Smooth muscle cell (in vitro differentiated cells): ENCODE measurements at regions not wholly inside any gene's neighbourhood (a gene's known extent, or its start where the extent isn't known, plus 50 kb on each side); places are given as distances from the start of the nearest gene placed in this dataset.

Experiments
- DNase-seq: peaks from one replicate; lab custom pipeline; 2025; ENCODE audit not compliant: unreplicated experiment; lab: John Stamatoyannopoulos, UW
- H2AFZ ChIP-seq: fragments of 200-600 bp; sonication (generic); 2 replicates; pipeline ENCODE4 v1.6.0; 2016; ENCODE audit warnings: antibody characterized with exemption, low read depth, mild to moderate bottlenecking
- H3F3A ChIP-seq: fragments of 200-600 bp; sonication (generic); 2 replicates; pipeline ENCODE4 v1.6.0; 2017; ENCODE audit warnings: antibody characterized with exemption, low read depth
- H3K27ac ChIP-seq: fragments of 200-600 bp; sonication (generic); 2 replicates; pipeline ENCODE4 v1.5.1; 2016; ENCODE audit warnings: low read depth, mild to moderate bottlenecking
- H3K27me3 ChIP-seq: fragments of 200-600 bp; sonication (generic); 2 replicates; pipeline ENCODE4 v1.6.1; 2016; ENCODE audit warnings: low read depth, mild to moderate bottlenecking
- H3K36me3 ChIP-seq: fragments of 200-600 bp; sonication (generic); 2 replicates; pipeline ENCODE4 v1.5.1; 2016; ENCODE audit warnings: low read depth
- H3K4me1 ChIP-seq: fragments of 200-600 bp; sonication (generic); 2 replicates; pipeline ENCODE4 v1.5.1; 2016; ENCODE audit warnings: low read depth
- H3K4me2 ChIP-seq: fragments of 200-600 bp; sonication (generic); 2 replicates; pipeline ENCODE4 v1.6.0; 2016; ENCODE audit warnings: mild to moderate bottlenecking
- H3K4me3 ChIP-seq: fragments of 200-600 bp; sonication (generic); 2 replicates; pipeline ENCODE4 v1.5.1; 2016; ENCODE audit warnings: mild to moderate bottlenecking
- H3K79me2 ChIP-seq: fragments of 200-600 bp; sonication (generic); 2 replicates; pipeline ENCODE4 v1.6.0; 2016; ENCODE audit warnings: low read depth, mild to moderate bottlenecking
- H3K9ac ChIP-seq: fragments of 200-600 bp; sonication (generic); 2 replicates; pipeline ENCODE4 v1.6.0; 2016; ENCODE audit warnings: low read depth
- H3K9me3 ChIP-seq: fragments of 200-600 bp; sonication (generic); replicated peaks from 2 replicates; pipeline ENCODE4 v1.5.1; 2016; ENCODE audit warnings: low read depth
- H4K20me1 ChIP-seq: fragments of 200-600 bp; sonication (generic); 2 replicates; pipeline ENCODE4 v1.6.0; 2016; ENCODE audit warnings: low read depth
- WGBS: methylation state at CpG from one replicate; pipeline ENCODE4 v1.1.7; 2016; ENCODE audit warnings: low lambda C conversion rate; 5-methylcytosine and 5-hydroxymethylcytosine counted together
- TF ChIP-seq, protein P1 (sequence below): fragments of 200-600 bp; sonication (generic); IDR thresholded peaks from 2 replicates; pipeline ENCODE4 v1.5.1; 2017; ENCODE audit warnings: borderline replicate concordance, mild to moderate bottlenecking, antibody characterized with exemption; ENCODE audit not compliant: insufficient read depth, poor library complexity, severe bottlenecking

- Histone ChIP-seq H2AFZ (no peak overlapping the region), H3K9ac (no peak overlapping the region), H3K9me3 (no peaks in the 10 kb centered on the region), H3K27me3 (no peaks in the 10 kb centered on the region), H3K79me2 (no peaks in the 10 kb centered on the region), H3K4me2 (no peak overlapping the region), H3K4me3 (no peak overlapping the region), H3K4me1 (no peaks in the 10 kb centered on the region), H3K36me3 (no peaks in the 10 kb centered on the region), H4K20me1 (no peaks in the 10 kb centered on the region), H3K27ac (no peak overlapping the region), H3F3A (no peaks in the 10 kb centered on the region)
- TF ChIP-seq, protein P1, sequence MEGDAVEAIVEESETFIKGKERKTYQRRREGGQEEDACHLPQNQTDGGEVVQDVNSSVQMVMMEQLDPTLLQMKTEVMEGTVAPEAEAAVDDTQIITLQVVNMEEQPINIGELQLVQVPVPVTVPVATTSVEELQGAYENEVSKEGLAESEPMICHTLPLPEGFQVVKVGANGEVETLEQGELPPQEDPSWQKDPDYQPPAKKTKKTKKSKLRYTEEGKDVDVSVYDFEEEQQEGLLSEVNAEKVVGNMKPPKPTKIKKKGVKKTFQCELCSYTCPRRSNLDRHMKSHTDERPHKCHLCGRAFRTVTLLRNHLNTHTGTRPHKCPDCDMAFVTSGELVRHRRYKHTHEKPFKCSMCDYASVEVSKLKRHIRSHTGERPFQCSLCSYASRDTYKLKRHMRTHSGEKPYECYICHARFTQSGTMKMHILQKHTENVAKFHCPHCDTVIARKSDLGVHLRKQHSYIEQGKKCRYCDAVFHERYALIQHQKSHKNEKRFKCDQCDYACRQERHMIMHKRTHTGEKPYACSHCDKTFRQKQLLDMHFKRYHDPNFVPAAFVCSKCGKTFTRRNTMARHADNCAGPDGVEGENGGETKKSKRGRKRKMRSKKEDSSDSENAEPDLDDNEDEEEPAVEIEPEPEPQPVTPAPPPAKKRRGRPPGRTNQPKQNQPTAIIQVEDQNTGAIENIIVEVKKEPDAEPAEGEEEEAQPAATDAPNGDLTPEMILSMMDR = no peak
- DNase-seq = no peak
- 70% methylated on average over 4 of the region's 4 CpGs for WGBS
Observed at GRCh38 chr7:98459529-98459928, 58.6 kb upstream of the BAIAP2L1 start.

- H3K9ac ChIP-seq = no peak overlapping the region
- WGBS = 89% methylated on average over 16 of the region's 16 CpGs
- no peaks in the 10 kb centered on the region for H3K36me3 ChIP-seq
- no peak overlapping the region for H2AFZ ChIP-seq
- no peaks in the 10 kb centered on the region for H3F3A ChIP-seq
- no peaks in the 10 kb centered on the region for H3K4me1 ChIP-seq
- no peak overlapping the region for H3K27ac ChIP-seq
- DNase-seq = no peak
- no peaks in the 10 kb centered on the region for H4K20me1 ChIP-seq
- H3K27me3 ChIP-seq = no peaks in the 10 kb centered on the region
- no peak overlapping the region for H3K4me2 ChIP-seq
- TF ChIP-seq, protein P1 = no peak
- H3K9me3 ChIP-seq = no peaks in the 10 kb centered on the region
- no peak overlapping the region for H3K4me3 ChIP-seq
- H3K79me2 ChIP-seq = no peaks in the 10 kb centered on the region
Observed at GRCh38 chr7:98458090-98458875, 57.4 kb upstream of the BAIAP2L1 start.

DNA sequence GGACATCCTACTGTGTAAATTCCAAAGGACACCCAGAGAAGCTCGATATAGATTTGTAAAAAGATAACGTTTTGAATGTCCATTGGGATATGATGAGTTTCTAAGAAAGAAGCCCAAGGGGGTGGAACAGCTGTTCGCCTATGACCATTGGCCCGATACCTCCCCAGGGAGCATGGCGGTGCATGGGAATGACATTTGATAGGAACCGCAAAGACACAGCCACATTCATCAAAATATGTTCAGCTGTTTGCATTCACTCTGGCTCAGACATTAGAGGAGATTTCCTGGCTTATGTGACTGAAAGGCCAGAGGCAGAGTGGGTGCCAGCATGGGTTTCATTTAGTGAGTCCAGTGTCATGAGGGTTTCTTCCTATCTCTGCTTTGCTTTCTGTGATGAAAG is 56.0 kb upstream of the BAIAP2L1 start:
- H3K4me1 ChIP-seq = no peaks in the 10 kb centered on the region
- no peak overlapping the region for H3K27ac ChIP-seq
- H4K20me1 ChIP-seq = no peaks in the 10 kb centered on the region
- H3K27me3 ChIP-seq = no peaks in the 10 kb centered on the region
- H2AFZ ChIP-seq = no peak overlapping the region
- no peaks in the 10 kb centered on the region for H3K36me3 ChIP-seq
- no peaks in the 10 kb centered on the region for H3K9me3 ChIP-seq
- no peak overlapping the region for H3K4me2 ChIP-seq
- no peak overlapping the region for H3K4me3 ChIP-seq
- 89% methylated on average over 6 of the region's 6 CpGs for WGBS
- DNase-seq = no peak
- no peaks in the 10 kb centered on the region for H3K79me2 ChIP-seq
- no peaks in the 10 kb centered on the region for H3F3A ChIP-seq
- no peak overlapping the region for H3K9ac ChIP-seq
- TF ChIP-seq, protein P1 = no peak

DNA sequence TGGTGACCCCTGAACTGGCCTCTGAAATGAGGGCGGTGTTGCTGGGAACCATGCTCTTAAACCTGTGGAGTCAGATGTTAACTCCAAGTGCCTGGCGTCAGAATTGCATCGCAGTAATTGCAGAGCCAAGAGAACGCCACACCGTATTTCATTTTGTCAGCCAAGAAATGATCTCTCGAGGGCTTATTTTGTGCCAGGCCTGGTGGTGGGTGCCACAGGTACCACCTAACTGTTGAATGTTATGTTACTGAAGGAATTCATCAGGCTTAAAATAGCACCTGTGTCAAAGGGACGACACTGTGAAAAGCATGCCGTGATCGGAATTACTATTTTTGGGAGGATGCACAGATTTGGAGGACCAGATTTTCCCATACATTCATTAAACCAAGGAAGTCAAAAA is 51.9 kb upstream of the BAIAP2L1 start:
- DNase-seq = no peak
- Histone ChIP-seq H3K27ac (no peak overlapping the region), H3K4me3 (no peak overlapping the region), H3K4me1 (no peaks in the 10 kb centered on the region), H3K27me3 (peaks cover 7% of the 10 kb centered on the region), H3K36me3 (no peaks in the 10 kb centered on the region), H3F3A (no peaks in the 10 kb centered on the region), H3K9ac (no peak overlapping the region), H3K9me3 (no peaks in the 10 kb centered on the region), H3K4me2 (no peak overlapping the region), H2AFZ (no peak overlapping the region), H4K20me1 (no peaks in the 10 kb centered on the region), H3K79me2 (no peaks in the 10 kb centered on the region)
- WGBS = 94% methylated on average over 9 of the region's 9 CpGs
- TF ChIP-seq, protein P1 = no peak
